ENCODE measurements at regions not wholly inside any gene's neighbourhood (a gene's known extent, or its start where the extent isn't known, plus 50 kb on each side); places are given as distances from the start of the nearest gene placed in this dataset.
"Not testable (repeated sequence)": the region's sequence is repeated elsewhere in the genome, so short reads cannot be mapped to it uniquely, and the experiment has no call there.

DNA sequence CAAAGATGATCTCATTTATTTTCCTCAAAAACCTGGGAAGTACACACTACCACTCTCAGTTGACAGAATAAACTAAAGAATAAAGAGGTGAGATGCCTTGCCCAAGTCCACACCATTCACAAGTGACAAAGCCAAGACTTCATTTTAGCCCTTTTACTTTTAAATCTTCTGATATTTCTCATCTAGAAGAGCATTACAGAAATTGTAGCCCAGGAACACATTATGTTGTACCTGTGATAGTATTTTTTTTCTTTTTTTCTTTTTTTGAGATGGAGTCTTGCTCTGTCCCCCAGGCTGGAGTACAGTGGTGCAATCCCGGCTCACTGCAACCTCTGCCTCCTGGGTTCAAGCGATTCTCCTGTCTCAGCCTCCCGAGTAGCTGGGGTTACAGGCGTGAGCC, 268.6 kb downstream of the FGFR2 start:
- H3K9me2 ChIP-seq (ENCODE audit: insufficient read depth); H3K27ac ChIP-seq (ENCODE audit: low read depth, low read length); BruUV-seq (replicated peaks); H2AFZ ChIP-seq (ENCODE audit: low read depth, low read length, poor library complexity, severe bottlenecking); H3K9ac ChIP-seq (ENCODE audit: low read length); H3K27me3 ChIP-seq (ENCODE audit: insufficient read depth, low read length); ATAC-seq; H3K79me2 ChIP-seq (ENCODE audit: insufficient read depth, low read length); CTCF ChIA-PET; H4K20me1 ChIP-seq (ENCODE audit: insufficient read depth); H3K9me3 ChIP-seq (ENCODE audit: control insufficient read depth in 1 of 2, insufficient read depth in 1 of 2, low read depth in 1 of 2, low read length in 2 of 2); H3K4me2 ChIP-seq (ENCODE audit: low read length); DNase-seq (ENCODE audit: low read depth, low spot score); RAD21 ChIA-PET (ENCODE audit: low non-redundant PET in 1 of 2, low total read pairs in 2 of 2, uncharacterized antibody in 2 of 2, unreplicated experiment in 2 of 2); H3K4me3 ChIP-seq (replicated peaks in 1 of 2; ENCODE audit: low read depth in 1 of 2, low read length in 2 of 2); H3K36me3 ChIP-seq (ENCODE audit: control insufficient read depth in 1 of 2, insufficient read depth in 2 of 2, low read length in 2 of 2); POLR2A ChIA-PET: not testable (repeated sequence)
- intact Hi-C loops (cut with micrococcal nuclease) = loop anchor here (5.0 to 10.0 kb wide), 2 partner anchors 268 to 595 kb away; partner anchors contain the start of genes ATE1 and FGFR2
- H3K4me1 ChIP-seq (ENCODE audit: control insufficient read depth in 1 of 2, insufficient read depth in 2 of 2, low read length in 2 of 2) = peaks cover 25 to 27% of the 10 kb centered on the region in 2 experiments

DNA sequence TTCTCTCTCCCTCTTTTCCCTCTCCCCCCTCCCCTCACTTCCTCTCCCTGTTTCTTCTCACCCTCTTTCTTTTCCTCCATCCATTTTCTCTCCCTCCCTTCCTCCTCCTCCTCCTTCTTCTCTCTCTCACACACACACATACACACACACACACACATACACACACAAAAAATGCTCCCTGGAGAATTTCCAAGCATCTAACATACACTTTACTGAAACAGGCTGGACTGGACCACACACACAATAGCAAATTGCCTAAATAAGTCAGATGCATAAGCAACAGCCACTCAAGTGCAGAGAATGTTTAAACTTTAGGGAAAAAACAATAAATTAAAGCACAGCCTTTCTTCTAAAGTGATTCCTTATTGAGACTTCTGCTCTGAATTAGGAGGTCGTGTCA, 267.7 kb downstream of the FGFR2 start:
- ATAC-seq = no peak
- Histone ChIP-seq H3K4me1 (ENCODE audit: control insufficient read depth in 1 of 2, insufficient read depth in 2 of 2, low read length in 2 of 2) (peaks cover 15 to 18% of the 10 kb centered on the region in 2 experiments), H4K20me1 (ENCODE audit: insufficient read depth) (no peaks in the 10 kb centered on the region), H2AFZ (ENCODE audit: low read depth, low read length, poor library complexity, severe bottlenecking) (no peak overlapping the region), H3K79me2 (ENCODE audit: insufficient read depth, low read length) (no peaks in the 10 kb centered on the region), H3K27ac (ENCODE audit: low read depth, low read length) (no peak overlapping the region), H3K9ac (ENCODE audit: low read length) (no peak overlapping the region), H3K9me2 (ENCODE audit: insufficient read depth) (no peaks in the 10 kb centered on the region), H3K36me3 (ENCODE audit: control insufficient read depth in 1 of 2, insufficient read depth in 2 of 2, low read length in 2 of 2) (no peaks in the 10 kb centered on the region), H3K4me3 (replicated peaks in 1 of 2; ENCODE audit: low read depth in 1 of 2, low read length in 2 of 2) (no peak overlapping the region), H3K9me3 (ENCODE audit: control insufficient read depth in 1 of 2, insufficient read depth in 1 of 2, low read depth in 1 of 2, low read length in 2 of 2) (no peaks in the 10 kb centered on the region), H3K4me2 (ENCODE audit: low read length) (no peak overlapping the region), H3K27me3 (ENCODE audit: insufficient read depth, low read length) (no peaks in the 10 kb centered on the region)
- intact Hi-C loops (cut with micrococcal nuclease) = no loop called here
- no peak for TF ChIP-seq CTCF (IDR thresholded peaks at IDR 0.05 in 2 of 3, conservative IDR thresholded peaks at IDR 0.05 in 1 of 3; ENCODE audit: borderline replicate concordance in 1 of 3, insufficient read depth in 1 of 3, low read depth in 2 of 3, low read length in 2 of 3)
- CTCF ChIA-PET = no interaction called here
- BruUV-seq (replicated peaks) = no TSS peak
- DNase-seq (ENCODE audit: low read depth, low spot score) = no peak
- POLR2A ChIA-PET = no interaction called here
- RAD21 ChIA-PET (ENCODE audit: low non-redundant PET in 1 of 2, low total read pairs in 2 of 2, uncharacterized antibody in 2 of 2, unreplicated experiment in 2 of 2) = no interaction called here
